ENCODE measurements at regions not wholly inside any gene's neighbourhood (a gene's known extent, or its start where the extent isn't known, plus 50 kb on each side); places are given as distances from the start of the nearest gene placed in this dataset.
A peak's percentile ranks its signal among the peaks of the same experiment; 100 is the strongest.
"Not testable (repeated sequence)": the region's sequence is repeated elsewhere in the genome, so short reads cannot be mapped to it uniquely, and the experiment has no call there.

GRCh38 chr1:218518216-218518740, 173.1 kb downstream of the TGFB2 start:
- H3K4me1 Mint-ChIP-seq (ENCODE audit: unreplicated experiment) = peaks cover 16% of the 10 kb centered on the region
- H3K36me3 Mint-ChIP-seq = no peaks in the 10 kb centered on the region
- no peak overlapping the region for H3K4me3 Mint-ChIP-seq
- no peak overlapping the region for H3K27ac Mint-ChIP-seq
- no peak for TF ChIP-seq CTCF (conservative IDR thresholded peaks at IDR 0.05)
- peaks cover 8% of the 10 kb centered on the region for H3K27me3 Mint-ChIP-seq
- H3K9me3 Mint-ChIP-seq = peaks cover 8% of the 10 kb centered on the region
- DNase-seq (ENCODE audit: extremely low spot score, unreplicated experiment) = no peak

GRCh38 chr1:218520646-218521045, 175.5 kb downstream of the TGFB2 start:
- not testable (repeated sequence) for H3K9me3 Mint-ChIP-seq; DNase-seq (ENCODE audit: extremely low spot score, unreplicated experiment); H3K36me3 Mint-ChIP-seq; H3K27ac Mint-ChIP-seq; H3K4me3 Mint-ChIP-seq
- Mint-ChIP-seq H3K27me3 (peaks cover 11% of the 10 kb centered on the region), H3K4me1 (ENCODE audit: unreplicated experiment) (peaks cover 30% of the 10 kb centered on the region)

GRCh38 chr1:218521414-218522169, 176.5 kb downstream of the TGFB2 start:
- H3K36me3 Mint-ChIP-seq = no peaks in the 10 kb centered on the region
- H3K4me3 Mint-ChIP-seq = no peak overlapping the region
- no peak for DNase-seq (ENCODE audit: extremely low spot score, unreplicated experiment)
- H3K27me3 Mint-ChIP-seq = peaks cover 11% of the 10 kb centered on the region
- no peak overlapping the region for H3K27ac Mint-ChIP-seq
- H3K4me1 Mint-ChIP-seq (ENCODE audit: unreplicated experiment) = peaks cover 40% of the 10 kb centered on the region
- peak; percentile 70 for TF ChIP-seq CTCF (conservative IDR thresholded peaks at IDR 0.05)
- peaks cover 4% of the 10 kb centered on the region for H3K9me3 Mint-ChIP-seq

- no peak overlapping the region for H3K27ac Mint-ChIP-seq
- H3K27me3 Mint-ChIP-seq = peaks cover 7% of the 10 kb centered on the region
- no peak overlapping the region for H3K4me3 Mint-ChIP-seq
- no peak for TF ChIP-seq CTCF (conservative IDR thresholded peaks at IDR 0.05)
- H3K4me1 Mint-ChIP-seq (ENCODE audit: unreplicated experiment) = peaks cover 37% of the 10 kb centered on the region
- no peaks in the 10 kb centered on the region for H3K36me3 Mint-ChIP-seq
- no peaks in the 10 kb centered on the region for H3K9me3 Mint-ChIP-seq
- DNase-seq (ENCODE audit: extremely low spot score, unreplicated experiment) = no peak
Measured at GRCh38 chr1:218524526-218524925, 179.4 kb downstream of the TGFB2 start.

GRCh38 chr1:218525031-218525430, 179.9 kb downstream of the TGFB2 start:
- peaks cover 42% of the 10 kb centered on the region for H3K4me1 Mint-ChIP-seq (ENCODE audit: unreplicated experiment)
- H3K9me3 Mint-ChIP-seq = no peaks in the 10 kb centered on the region
- H3K27me3 Mint-ChIP-seq = peaks cover 7% of the 10 kb centered on the region
- no peak for TF ChIP-seq CTCF (conservative IDR thresholded peaks at IDR 0.05)
- no peak for DNase-seq (ENCODE audit: extremely low spot score, unreplicated experiment)
- H3K36me3 Mint-ChIP-seq = no peaks in the 10 kb centered on the region
- H3K4me3 Mint-ChIP-seq = peak overlapping the region; percentile 13
- H3K27ac Mint-ChIP-seq = peak overlapping the region; percentile 37

GRCh38 chr1:218525451-218526197, 180.5 kb downstream of the TGFB2 start:
- Mint-ChIP-seq H3K36me3 (no peaks in the 10 kb centered on the region), H3K9me3 (no peaks in the 10 kb centered on the region), H3K27me3 (peaks cover 3% of the 10 kb centered on the region), H3K27ac (peak overlapping the region; percentile 37), H3K4me1 (ENCODE audit: unreplicated experiment) (peaks cover 42% of the 10 kb centered on the region), H3K4me3 (peak overlapping the region; percentile 13)
- no peak for TF ChIP-seq CTCF (conservative IDR thresholded peaks at IDR 0.05)
- no peak for DNase-seq (ENCODE audit: extremely low spot score, unreplicated experiment)
